HG02885 (cell line): ENCODE measurements at regions not wholly inside any gene's neighbourhood (a gene's known extent, or its start where the extent isn't known, plus 50 kb on each side); places are given as distances from the start of the nearest gene placed in this dataset.
"Not testable (repeated sequence)": the region's sequence is repeated elsewhere in the genome, so short reads cannot be mapped to it uniquely, and the experiment has no call there.

Experiments
- ATAC-seq: cut with Tn5 transposase; IDR thresholded peaks from one replicate; pipeline ENCODE4 v1.9.1; 2021; ENCODE audit warnings: mild to moderate bottlenecking; ENCODE audit not compliant: unreplicated experiment, poor library complexity

GRCh38 chr5:162888268-162888667 is 549.1 kb upstream of the CCNG1 start:
- no peak for ATAC-seq

- no peak for ATAC-seq
Observed at GRCh38 chr5:162911873-162912272, 525.5 kb upstream of the CCNG1 start.

GRCh38 chr5:162916368-162916767 is 521.0 kb upstream of the CCNG1 start:
- ATAC-seq: no peak

GRCh38 chr5:162929104-162929503 is 508.3 kb upstream of the CCNG1 start:
- no peak for ATAC-seq

GRCh38 chr5:162931501-162931900 is 505.9 kb upstream of the CCNG1 start:
- no peak for ATAC-seq

- ATAC-seq: no peak
Observed at GRCh38 chr5:162939991-162940390, 497.4 kb upstream of the CCNG1 start.

GRCh38 chr5:162948677-162949076 is 488.7 kb upstream of the CCNG1 start:
- no peak for ATAC-seq

GRCh38 chr5:162956570-162956969 is 480.8 kb upstream of the CCNG1 start:
- ATAC-seq: no peak

- not testable (repeated sequence) for ATAC-seq
Observed at GRCh38 chr5:162964144-162964543, 473.3 kb upstream of the CCNG1 start.

- no peak for ATAC-seq
Observed at GRCh38 chr5:162990063-162990462, 447.3 kb upstream of the CCNG1 start.

- peak; percentile 75 for ATAC-seq
Observed at GRCh38 chr5:162990856-162991497, 446.4 kb upstream of the CCNG1 start.

- ATAC-seq: no peak
Observed at GRCh38 chr5:162995568-162995967, 441.8 kb upstream of the CCNG1 start.

- ATAC-seq: no peak
Observed at GRCh38 chr5:162996053-162996452, 441.3 kb upstream of the CCNG1 start.

GRCh38 chr5:163005949-163006348 is 431.4 kb upstream of the CCNG1 start:
- ATAC-seq: no peak

- ATAC-seq: no peak
Observed at GRCh38 chr5:163022582-163023128, 414.7 kb upstream of the CCNG1 start.

- no peak for ATAC-seq
Observed at GRCh38 chr5:163023846-163024245, 413.5 kb upstream of the CCNG1 start.

- ATAC-seq: no peak
Observed at GRCh38 chr5:163024936-163025335, 412.5 kb upstream of the CCNG1 start.

- ATAC-seq: no peak
Observed at GRCh38 chr5:163033656-163034055, 403.7 kb upstream of the CCNG1 start.

GRCh38 chr5:163041254-163041653 is 396.1 kb upstream of the CCNG1 start:
- ATAC-seq: no peak

GRCh38 chr5:163079618-163080017 is 357.8 kb upstream of the CCNG1 start:
- ATAC-seq: peak; percentile 98

GRCh38 chr5:163089230-163089629 is 348.2 kb upstream of the CCNG1 start:
- no peak for ATAC-seq

- ATAC-seq: no peak
Observed at GRCh38 chr5:163089926-163090325, 347.5 kb upstream of the CCNG1 start.
